ENCODE measurements at regions not wholly inside any gene's neighbourhood (a gene's known extent, or its start where the extent isn't known, plus 50 kb on each side); places are given as distances from the start of the nearest gene placed in this dataset.

DNA sequence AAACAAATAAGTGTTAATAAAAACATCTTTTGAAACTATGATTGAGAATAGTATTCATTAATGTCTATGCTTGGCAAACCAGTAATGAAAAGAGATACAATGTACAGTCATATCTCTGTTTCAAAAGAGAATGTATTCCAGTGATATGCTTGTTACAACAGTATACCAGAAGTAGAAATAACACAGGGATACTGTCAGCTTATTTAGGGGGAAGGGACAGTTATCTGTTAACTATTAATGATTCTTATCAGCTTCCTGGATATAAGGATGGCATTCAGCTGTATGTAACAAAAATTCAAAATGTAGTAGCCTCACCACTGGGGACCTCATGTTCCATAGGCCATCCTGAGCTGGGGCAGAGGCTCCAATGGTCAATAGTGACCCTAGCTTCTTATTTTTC, 103.8 kb upstream of the TBX18 start:
- DNase-seq (ENCODE audit: low read depth, low spot score) (no peak), ATAC-seq (no peak)
- H3K9me3 ChIP-seq (ENCODE audit: control insufficient read depth, insufficient read depth, low read depth, low read length): no peaks in the 10 kb centered on the region
- intact Hi-C loops (cut with micrococcal nuclease; ENCODE audit: unreplicated experiment): no loop called here
- ChIA-PET CTCF (no interaction called here), POLR2A (no interaction called here)
- in situ Hi-C loops (cut with HindIII; ENCODE audit: low pct_unique_long_range_greater_than_20kb, low sequenced_read_pairs): no loop called here
- TF ChIP-seq, protein P1, sequence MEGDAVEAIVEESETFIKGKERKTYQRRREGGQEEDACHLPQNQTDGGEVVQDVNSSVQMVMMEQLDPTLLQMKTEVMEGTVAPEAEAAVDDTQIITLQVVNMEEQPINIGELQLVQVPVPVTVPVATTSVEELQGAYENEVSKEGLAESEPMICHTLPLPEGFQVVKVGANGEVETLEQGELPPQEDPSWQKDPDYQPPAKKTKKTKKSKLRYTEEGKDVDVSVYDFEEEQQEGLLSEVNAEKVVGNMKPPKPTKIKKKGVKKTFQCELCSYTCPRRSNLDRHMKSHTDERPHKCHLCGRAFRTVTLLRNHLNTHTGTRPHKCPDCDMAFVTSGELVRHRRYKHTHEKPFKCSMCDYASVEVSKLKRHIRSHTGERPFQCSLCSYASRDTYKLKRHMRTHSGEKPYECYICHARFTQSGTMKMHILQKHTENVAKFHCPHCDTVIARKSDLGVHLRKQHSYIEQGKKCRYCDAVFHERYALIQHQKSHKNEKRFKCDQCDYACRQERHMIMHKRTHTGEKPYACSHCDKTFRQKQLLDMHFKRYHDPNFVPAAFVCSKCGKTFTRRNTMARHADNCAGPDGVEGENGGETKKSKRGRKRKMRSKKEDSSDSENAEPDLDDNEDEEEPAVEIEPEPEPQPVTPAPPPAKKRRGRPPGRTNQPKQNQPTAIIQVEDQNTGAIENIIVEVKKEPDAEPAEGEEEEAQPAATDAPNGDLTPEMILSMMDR (IDR thresholded peaks at IDR 0.05): no peak
- TF ChIP-seq TCF7L2 (IDR thresholded peaks at IDR 0.05; ENCODE audit: low read depth, low read length) (no peak), SIN3A (IDR thresholded peaks at IDR 0.05; ENCODE audit: borderline replicate concordance, insufficient read depth, low read depth, low read length) (no peak), POLR2AphosphoS5 (IDR thresholded peaks at IDR 0.05; ENCODE audit: low read depth, low read length) (no peak)
- TF ChIP-seq, protein P2, sequence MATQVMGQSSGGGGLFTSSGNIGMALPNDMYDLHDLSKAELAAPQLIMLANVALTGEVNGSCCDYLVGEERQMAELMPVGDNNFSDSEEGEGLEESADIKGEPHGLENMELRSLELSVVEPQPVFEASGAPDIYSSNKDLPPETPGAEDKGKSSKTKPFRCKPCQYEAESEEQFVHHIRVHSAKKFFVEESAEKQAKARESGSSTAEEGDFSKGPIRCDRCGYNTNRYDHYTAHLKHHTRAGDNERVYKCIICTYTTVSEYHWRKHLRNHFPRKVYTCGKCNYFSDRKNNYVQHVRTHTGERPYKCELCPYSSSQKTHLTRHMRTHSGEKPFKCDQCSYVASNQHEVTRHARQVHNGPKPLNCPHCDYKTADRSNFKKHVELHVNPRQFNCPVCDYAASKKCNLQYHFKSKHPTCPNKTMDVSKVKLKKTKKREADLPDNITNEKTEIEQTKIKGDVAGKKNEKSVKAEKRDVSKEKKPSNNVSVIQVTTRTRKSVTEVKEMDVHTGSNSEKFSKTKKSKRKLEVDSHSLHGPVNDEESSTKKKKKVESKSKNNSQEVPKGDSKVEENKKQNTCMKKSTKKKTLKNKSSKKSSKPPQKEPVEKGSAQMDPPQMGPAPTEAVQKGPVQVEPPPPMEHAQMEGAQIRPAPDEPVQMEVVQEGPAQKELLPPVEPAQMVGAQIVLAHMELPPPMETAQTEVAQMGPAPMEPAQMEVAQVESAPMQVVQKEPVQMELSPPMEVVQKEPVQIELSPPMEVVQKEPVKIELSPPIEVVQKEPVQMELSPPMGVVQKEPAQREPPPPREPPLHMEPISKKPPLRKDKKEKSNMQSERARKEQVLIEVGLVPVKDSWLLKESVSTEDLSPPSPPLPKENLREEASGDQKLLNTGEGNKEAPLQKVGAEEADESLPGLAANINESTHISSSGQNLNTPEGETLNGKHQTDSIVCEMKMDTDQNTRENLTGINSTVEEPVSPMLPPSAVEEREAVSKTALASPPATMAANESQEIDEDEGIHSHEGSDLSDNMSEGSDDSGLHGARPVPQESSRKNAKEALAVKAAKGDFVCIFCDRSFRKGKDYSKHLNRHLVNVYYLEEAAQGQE (IDR thresholded peaks at IDR 0.05; ENCODE audit: insufficient read depth in 1 of 2, low read depth in 2 of 2, low read length in 1 of 2): no peak
- no peaks in the 10 kb centered on the region for H3K36me3 ChIP-seq (ENCODE audit: control insufficient read depth, insufficient read depth, low read length)
- H3K27me3 ChIP-seq (ENCODE audit: control insufficient read depth, insufficient read depth, low read length): no peaks in the 10 kb centered on the region; the same call in 1 of the 2 replicates
- H3K4me1 ChIP-seq (ENCODE audit: control insufficient read depth, insufficient read depth, low read length): no peaks in the 10 kb centered on the region
- no TSS peak for BruUV-seq (replicated peaks)
- H3K27ac ChIP-seq (ENCODE audit: low read length): no peak overlapping the region
- H3K4me3 ChIP-seq (ENCODE audit: low read depth in 2 of 2, low read length in 2 of 2): no peak overlapping the region

DNA sequence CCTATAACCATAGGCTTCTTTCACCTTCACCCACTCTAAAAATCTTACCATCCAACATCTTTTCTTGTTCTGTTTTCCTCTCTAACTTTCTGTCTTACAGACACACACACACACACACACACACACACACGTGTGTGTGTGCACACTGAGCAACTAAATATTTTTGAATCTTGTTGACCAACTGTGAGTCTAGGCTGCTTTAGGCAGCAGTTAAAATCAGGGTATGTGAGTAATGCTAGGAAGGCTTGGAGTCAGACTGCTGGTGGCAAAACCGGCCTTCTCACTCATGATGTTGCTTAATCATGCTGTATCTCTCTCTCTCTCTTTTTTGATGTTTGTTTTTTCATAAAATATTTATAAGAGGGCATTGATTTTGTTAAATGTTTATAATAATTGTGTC, 103.1 kb upstream of the TBX18 start:
- ATAC-seq: no peak
- ChIA-PET CTCF (no interaction called here), POLR2A (no interaction called here)
- TF ChIP-seq POLR2AphosphoS5 (IDR thresholded peaks at IDR 0.05; ENCODE audit: low read depth, low read length): no peak
- TF ChIP-seq, protein P1 (IDR thresholded peaks at IDR 0.05): no peak
- TF ChIP-seq TCF7L2 (IDR thresholded peaks at IDR 0.05; ENCODE audit: low read depth, low read length): no peak
- TF ChIP-seq, protein P2 (IDR thresholded peaks at IDR 0.05; ENCODE audit: insufficient read depth in 1 of 2, low read depth in 2 of 2, low read length in 1 of 2): no peak
- TF ChIP-seq SIN3A (IDR thresholded peaks at IDR 0.05; ENCODE audit: borderline replicate concordance, insufficient read depth, low read depth, low read length): no peak
- Histone ChIP-seq H3K27ac (ENCODE audit: low read length) (no peak overlapping the region), H3K36me3 (ENCODE audit: control insufficient read depth, insufficient read depth, low read length) (no peaks in the 10 kb centered on the region), H3K9me3 (ENCODE audit: control insufficient read depth, insufficient read depth, low read depth, low read length) (no peaks in the 10 kb centered on the region), H3K4me1 (ENCODE audit: control insufficient read depth, insufficient read depth, low read length) (no peaks in the 10 kb centered on the region), H3K4me3 (ENCODE audit: low read depth in 2 of 2, low read length in 2 of 2) (no peak overlapping the region), H3K27me3 (ENCODE audit: control insufficient read depth, insufficient read depth, low read length) (no peaks in the 10 kb centered on the region; the same call in 1 of the 2 replicates)
- BruUV-seq (replicated peaks): no TSS peak
- intact Hi-C loops (cut with micrococcal nuclease; ENCODE audit: unreplicated experiment) (no loop called here), in situ Hi-C loops (cut with HindIII; ENCODE audit: low pct_unique_long_range_greater_than_20kb, low sequenced_read_pairs) (no loop called here)
- DNase-seq (ENCODE audit: low read depth, low spot score): no peak
